Uterus (tissue), 3 donors: ENCODE measurements at regions not wholly inside any gene's neighbourhood (a gene's known extent, or its start where the extent isn't known, plus 50 kb on each side); places are given as distances from the start of the nearest gene placed in this dataset.

Experiments used
- DNase-seq, 2 donors: peaks; one replicate each; pipeline ENCODE4 v3.0.0-alpha.2; 2019 to 2020
- H3K27ac ChIP-seq, 2 donors: fragments of 200-600 bp; sonication (generic); 1 replicate in 1 of 2; 2 replicates in 1 of 2; pipeline ENCODE4 v1.5.1; 2016 to 2018
- H3K27me3 ChIP-seq, 2 donors: fragments of 200-600 bp; sonication (generic); one replicate each; pipeline ENCODE4 v1.5.1; 2018 to 2019; ENCODE audit warnings: control low read depth in 1 of 2
- H3K36me3 ChIP-seq, 2 donors: fragments of 200-600 bp; sonication (generic); one replicate each; pipeline ENCODE4 v1.5.1; 2019; ENCODE audit warnings: control low read depth in 1 of 2
- H3K4me1 ChIP-seq, 2 donors: fragments of 200-600 bp; sonication (generic); one replicate each; pipeline ENCODE4 v1.5.1; 2018 to 2019; ENCODE audit warnings: control low read depth in 1 of 2
- H3K4me3 ChIP-seq, 2 donors: fragments of 200-600 bp; sonication (generic); 1 replicate in 1 of 2; 2 replicates in 1 of 2; pipeline ENCODE4 v1.5.1; 2018 to 2019; ENCODE audit warnings: mild to moderate bottlenecking in 1 of 2
- H3K9me3 ChIP-seq, 2 donors: fragments of 200-600 bp; sonication (generic); one replicate each; pipeline ENCODE4 v1.5.1; 2019; ENCODE audit warnings: control low read depth in 1 of 2
- POLR2A ChIP-seq, 2 donors: fragments of 450-650 bp; IDR thresholded peaks; one replicate each; pipeline ENCODE4 v1.6.1; 2016; ENCODE audit warnings: antibody characterized with exemption in 2 of 2, mild to moderate bottlenecking in 1 of 2, moderate library complexity in 1 of 2
- intact Hi-C: fragments of 100-400 bp; cut with DNase I; formaldehyde crosslinking; loops from one replicate; pipeline ENCODE4 v1.15.1; 2023; ENCODE audit warnings: low total_unique reads
- TF ChIP-seq, protein P1 (sequence below), 4 experiments: fragments of 200-600 bp in 2 of 4; fragments of 450-650 bp in 2 of 4; sonication (generic) in 2 of 4; IDR thresholded peaks; one replicate each; pipeline ENCODE4 v1.5.1; 2016 to 2019; ENCODE audit warnings: antibody characterized with exemption in 4 of 4, mild to moderate bottlenecking in 2 of 4, moderate library complexity in 1 of 4
- donor health status: DM: yes; HTN: yes; CAD: no.

DNA sequence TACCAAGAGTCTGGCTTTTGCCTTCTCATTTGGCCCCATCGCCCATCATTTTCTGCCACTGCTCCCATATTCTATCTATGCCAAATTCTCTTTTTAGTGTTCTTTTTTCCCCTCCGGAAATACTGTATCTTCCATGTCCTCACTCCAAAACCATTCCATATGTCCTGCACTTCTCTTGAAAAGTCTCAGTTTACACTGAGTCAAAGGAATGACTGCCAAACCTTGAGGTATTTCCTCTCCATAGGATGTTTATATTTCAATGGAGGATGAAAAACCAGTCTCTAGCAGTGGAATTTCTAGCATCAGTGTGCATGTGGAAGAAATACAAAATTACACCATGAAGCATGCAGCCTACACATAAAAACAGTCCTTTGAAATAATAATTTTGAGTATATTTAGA is 121.4 kb upstream of the PHYHIPL start:
- Histone ChIP-seq H3K27me3 (no peaks in the 10 kb centered on the region), H3K27ac (no peak overlapping the region), H3K9me3 (no peaks in the 10 kb centered on the region), H3K4me3 (no peak overlapping the region), H3K4me1 (no peaks in the 10 kb centered on the region), H3K36me3 (no peaks in the 10 kb centered on the region)
- intact Hi-C loops: no loop called here
- no peak for DNase-seq
- TF ChIP-seq, protein P1, sequence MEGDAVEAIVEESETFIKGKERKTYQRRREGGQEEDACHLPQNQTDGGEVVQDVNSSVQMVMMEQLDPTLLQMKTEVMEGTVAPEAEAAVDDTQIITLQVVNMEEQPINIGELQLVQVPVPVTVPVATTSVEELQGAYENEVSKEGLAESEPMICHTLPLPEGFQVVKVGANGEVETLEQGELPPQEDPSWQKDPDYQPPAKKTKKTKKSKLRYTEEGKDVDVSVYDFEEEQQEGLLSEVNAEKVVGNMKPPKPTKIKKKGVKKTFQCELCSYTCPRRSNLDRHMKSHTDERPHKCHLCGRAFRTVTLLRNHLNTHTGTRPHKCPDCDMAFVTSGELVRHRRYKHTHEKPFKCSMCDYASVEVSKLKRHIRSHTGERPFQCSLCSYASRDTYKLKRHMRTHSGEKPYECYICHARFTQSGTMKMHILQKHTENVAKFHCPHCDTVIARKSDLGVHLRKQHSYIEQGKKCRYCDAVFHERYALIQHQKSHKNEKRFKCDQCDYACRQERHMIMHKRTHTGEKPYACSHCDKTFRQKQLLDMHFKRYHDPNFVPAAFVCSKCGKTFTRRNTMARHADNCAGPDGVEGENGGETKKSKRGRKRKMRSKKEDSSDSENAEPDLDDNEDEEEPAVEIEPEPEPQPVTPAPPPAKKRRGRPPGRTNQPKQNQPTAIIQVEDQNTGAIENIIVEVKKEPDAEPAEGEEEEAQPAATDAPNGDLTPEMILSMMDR (IDR thresholded peaks at IDR 0.05): no peak
- no peak for TF ChIP-seq POLR2A (IDR thresholded peaks at IDR 0.05)

DNA sequence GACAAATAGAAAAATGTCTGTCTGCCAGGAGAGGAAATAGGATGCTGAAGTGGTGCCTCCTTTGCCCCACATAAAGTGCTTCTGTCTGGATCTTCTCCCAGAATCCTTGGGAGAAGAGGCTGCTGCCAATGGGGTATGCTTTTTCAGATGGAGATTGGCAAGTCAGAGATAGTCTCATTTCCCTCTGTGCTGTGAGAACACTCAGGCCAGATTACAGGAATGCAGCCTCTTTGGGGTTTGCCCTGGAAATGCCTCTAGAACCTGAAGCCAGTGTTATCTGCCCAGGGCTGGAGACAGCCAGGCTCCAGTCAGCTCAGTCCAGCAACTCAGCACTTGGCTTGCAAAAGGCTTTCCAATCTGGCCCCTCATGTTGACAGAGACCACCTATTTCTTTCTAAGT is 119.1 kb upstream of the PHYHIPL start:
- TF ChIP-seq POLR2A (IDR thresholded peaks at IDR 0.05): no peak
- TF ChIP-seq, protein P1 (IDR thresholded peaks at IDR 0.05): no peak
- intact Hi-C loops: no loop called here
- Histone ChIP-seq H3K36me3 (no peaks in the 10 kb centered on the region), H3K4me1 (no peaks in the 10 kb centered on the region), H3K4me3 (no peak overlapping the region), H3K27me3 (no peaks in the 10 kb centered on the region), H3K9me3 (no peaks in the 10 kb centered on the region), H3K27ac (no peak overlapping the region)
- DNase-seq: no peak

DNA sequence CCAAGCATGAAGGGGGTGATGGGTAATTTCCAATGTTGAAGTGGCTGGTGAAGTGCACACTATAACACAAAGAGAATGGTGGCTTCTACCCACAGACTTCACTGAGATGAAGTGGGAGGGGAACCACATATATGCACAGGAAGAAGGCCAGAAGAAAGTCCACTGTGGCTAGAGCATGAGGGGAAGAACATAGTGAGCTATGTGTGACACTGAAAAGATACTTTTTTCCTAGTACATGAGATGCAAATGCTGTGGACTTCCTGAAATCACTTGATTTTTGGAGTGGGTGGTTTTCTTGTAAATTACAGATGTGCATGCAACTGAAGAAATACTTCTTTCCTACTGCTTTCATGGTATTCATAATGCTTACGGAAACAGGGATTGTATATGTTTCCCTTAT is 115.6 kb upstream of the PHYHIPL start:
- TF ChIP-seq, protein P1 (IDR thresholded peaks at IDR 0.05): no peak
- no peak for TF ChIP-seq POLR2A (IDR thresholded peaks at IDR 0.05)
- intact Hi-C loops: no loop called here
- no peaks in the 10 kb centered on the region for H3K4me1 ChIP-seq
- H3K4me3 ChIP-seq: no peak overlapping the region
- H3K36me3 ChIP-seq: no peaks in the 10 kb centered on the region
- no peaks in the 10 kb centered on the region for H3K9me3 ChIP-seq
- H3K27ac ChIP-seq: no peak overlapping the region
- no peak for DNase-seq
- H3K27me3 ChIP-seq: no peaks in the 10 kb centered on the region

DNA sequence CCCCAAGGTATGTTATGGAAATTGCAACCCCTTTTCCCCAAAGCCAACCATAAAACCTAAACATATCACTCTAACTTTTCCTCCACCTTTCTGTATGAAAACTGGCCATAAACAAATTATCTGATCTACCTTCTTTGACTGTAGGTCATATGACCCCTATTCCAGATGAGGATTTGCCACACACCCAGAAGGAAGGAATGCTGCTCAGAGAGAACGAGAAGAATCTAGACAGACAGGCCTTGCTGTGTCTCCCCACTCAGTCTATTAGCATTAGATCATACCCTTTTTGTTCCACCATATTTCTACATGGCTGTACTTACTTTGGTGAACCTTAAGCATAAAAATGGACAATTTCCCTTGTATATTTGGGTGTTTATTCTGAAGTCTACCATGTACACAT is 113.0 kb upstream of the PHYHIPL start:
- intact Hi-C loops: no loop called here
- TF ChIP-seq, protein P1 (IDR thresholded peaks at IDR 0.05): no peak
- no peak for TF ChIP-seq POLR2A (IDR thresholded peaks at IDR 0.05)
- Histone ChIP-seq H3K27ac (no peak overlapping the region), H3K4me3 (no peak overlapping the region), H3K9me3 (no peaks in the 10 kb centered on the region), H3K36me3 (no peaks in the 10 kb centered on the region), H3K4me1 (no peaks in the 10 kb centered on the region), H3K27me3 (no peaks in the 10 kb centered on the region)
- no peak for DNase-seq

DNA sequence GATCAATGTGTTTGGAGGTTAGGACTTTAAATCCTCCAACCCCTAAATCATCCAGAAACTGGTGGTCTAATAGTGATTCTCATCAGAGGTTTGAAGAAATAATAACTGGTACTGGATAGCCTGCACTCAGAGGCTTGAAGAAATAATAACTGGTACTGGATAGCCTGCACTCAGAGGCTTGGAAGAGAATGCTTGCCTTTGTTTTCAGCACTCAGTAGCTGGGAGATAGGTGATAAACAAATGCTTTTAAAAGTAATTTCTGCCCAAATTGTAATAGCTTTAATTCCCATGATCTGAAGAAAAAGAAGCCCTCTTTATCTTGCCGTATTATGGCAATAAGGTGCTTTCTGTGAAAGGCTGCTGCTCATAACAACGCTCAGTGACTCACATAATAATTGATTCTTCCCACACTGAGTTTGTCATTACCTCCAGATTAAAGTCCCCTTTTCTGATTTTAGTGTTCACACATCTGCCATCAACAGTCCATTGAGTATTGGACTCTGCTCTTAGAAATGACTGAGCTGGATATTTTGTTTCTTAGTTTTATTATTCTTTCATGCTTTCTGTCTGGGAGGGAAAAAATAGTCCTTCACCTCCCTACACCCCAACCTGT is 112.3 kb upstream of the PHYHIPL start:
- no peak overlapping the region for H3K4me3 ChIP-seq
- H3K9me3 ChIP-seq: no peaks in the 10 kb centered on the region
- intact Hi-C loops: no loop called here
- TF ChIP-seq POLR2A (IDR thresholded peaks at IDR 0.05): no peak
- TF ChIP-seq, protein P1 (IDR thresholded peaks at IDR 0.05): no peak
- H3K4me1 ChIP-seq: no peaks in the 10 kb centered on the region
- DNase-seq: no peak
- H3K27ac ChIP-seq: no peak overlapping the region
- H3K27me3 ChIP-seq: no peaks in the 10 kb centered on the region
- H3K36me3 ChIP-seq: no peaks in the 10 kb centered on the region
